ENCODE measurements at regions not wholly inside any gene's neighbourhood (a gene's known extent, or its start where the extent isn't known, plus 50 kb on each side); places are given as distances from the start of the nearest gene placed in this dataset.

DNA sequence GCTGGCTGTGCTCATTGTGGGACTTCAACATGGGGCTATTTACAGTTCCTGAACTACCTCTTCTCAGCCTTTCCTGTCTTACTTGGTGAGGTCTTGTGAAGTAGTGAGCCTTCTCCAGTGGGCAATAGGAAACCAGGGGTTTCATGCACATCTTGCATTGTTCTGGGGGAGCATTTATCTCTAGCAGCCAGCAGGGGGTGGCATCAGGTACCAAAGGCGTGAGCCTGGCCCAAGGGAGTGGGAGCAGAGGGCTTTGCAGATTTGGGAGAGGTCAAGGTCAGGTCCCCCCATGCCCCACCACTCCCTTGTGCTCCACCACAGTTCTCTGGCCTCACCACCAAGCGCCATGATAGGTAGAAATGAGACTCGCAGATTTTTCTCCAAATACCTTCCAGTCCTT is 85.4 kb upstream of the NPTX2 start:
- H3K9ac ChIP-seq (ENCODE audit: insufficient read depth, low read length, poor library complexity, severe bottlenecking) = no peak overlapping the region
- no peak overlapping the region for H3K4me2 ChIP-seq (replicated peaks; ENCODE audit: extremely low read depth, low read length, poor library complexity, severe bottlenecking)
- no peaks in the 10 kb centered on the region for H3K4me1 Mint-ChIP-seq
- H2AFZ ChIP-seq (ENCODE audit: insufficient read depth, low read depth, low read length, poor library complexity, severe bottlenecking) = no peak overlapping the region
- H3K36me3 Mint-ChIP-seq = no peaks in the 10 kb centered on the region
- TF ChIP-seq CTCF (IDR thresholded peaks at IDR 0.05) = no peak
- no peaks in the 10 kb centered on the region for H3K4me1 ChIP-seq (ENCODE audit: control insufficient read depth in 1 of 2, insufficient read depth in 2 of 2, low read length in 2 of 2)
- no peaks in the 10 kb centered on the region for H3K36me3 ChIP-seq (replicated peaks in 1 of 2; ENCODE audit: control insufficient read depth in 1 of 2, insufficient read depth in 2 of 2, low read length in 2 of 2)
- intact Hi-C loops (cut with micrococcal nuclease) = no loop called here
- H3K4me3 Mint-ChIP-seq = no peak overlapping the region
- peaks cover 0 to 13% of the 10 kb centered on the region in 2 donors for H3K9me3 ChIP-seq (replicated peaks in 1 of 2; ENCODE audit: control insufficient read depth in 1 of 2, insufficient read depth in 1 of 2, low read length in 2 of 2)
- no peak for DNase-seq
- no peaks in the 10 kb centered on the region for H4K20me1 ChIP-seq (ENCODE audit: insufficient read depth, low read length)
- H3K79me2 ChIP-seq (ENCODE audit: insufficient read depth, low read length) = no peaks in the 10 kb centered on the region
- no CpG with 5 or more reads among the region's 3 CpGs for WGBS (ENCODE audit: insufficient coverage)
- H3K27me3 ChIP-seq (ENCODE audit: control insufficient read depth in 2 of 2, insufficient read depth in 2 of 2, low read length in 2 of 2) = no peaks in the 10 kb centered on the region
- H3K9me3 Mint-ChIP-seq = peaks cover 7 to 34% (median 22%) of the 10 kb centered on the region in 7 donors
- peaks cover 0 to 2% (median 1%) of the 10 kb centered on the region in 3 donors for H3K27me3 Mint-ChIP-seq (ENCODE audit: low read depth in 3 of 3)
- no peak overlapping the region for H3K27ac Mint-ChIP-seq
- H3K27ac ChIP-seq (ENCODE audit: low read depth in 1 of 2, low read length in 2 of 2) = no peak overlapping the region
- no peak overlapping the region for H3K4me3 ChIP-seq (replicated peaks in 1 of 3; ENCODE audit: low read depth in 2 of 3, low read length in 3 of 3)

GRCh38 chr7:98528079-98528478 is 89.0 kb upstream of the NPTX2 start:
- 93% methylated on average over 4 of the region's 8 CpGs for WGBS (ENCODE audit: insufficient coverage)
- intact Hi-C loops (cut with micrococcal nuclease) = no loop called here
- peaks cover 0 to 9% of the 10 kb centered on the region in 2 donors for H3K9me3 ChIP-seq (replicated peaks in 1 of 2; ENCODE audit: control insufficient read depth in 1 of 2, insufficient read depth in 1 of 2, low read length in 2 of 2)

More at GRCh38 chr7:98528079-98528478, 89.0 kb upstream of the NPTX2 start:
- no peaks in the 10 kb centered on the region for H4K20me1 ChIP-seq (ENCODE audit: insufficient read depth, low read length)
- Mint-ChIP-seq H3K36me3 (no peaks in the 10 kb centered on the region), H3K27ac (no peak overlapping the region), H3K27me3 (ENCODE audit: low read depth in 3 of 3) (peaks cover 0 to 2% (median 1%) of the 10 kb centered on the region in 3 donors), H3K9me3 (peaks cover 6 to 31% (median 28%) of the 10 kb centered on the region in 7 donors), H3K4me1 (no peaks in the 10 kb centered on the region), H3K4me3 (no peak overlapping the region)
- no peak for TF ChIP-seq CTCF (IDR thresholded peaks at IDR 0.05)
- no peaks in the 10 kb centered on the region for H3K27me3 ChIP-seq (ENCODE audit: control insufficient read depth in 2 of 2, insufficient read depth in 2 of 2, low read length in 2 of 2)
- H3K4me2 ChIP-seq (replicated peaks; ENCODE audit: extremely low read depth, low read length, poor library complexity, severe bottlenecking) = no peak overlapping the region
- H3K27ac ChIP-seq (ENCODE audit: low read depth in 1 of 2, low read length in 2 of 2) = no peak overlapping the region
- no peak for DNase-seq
- no peaks in the 10 kb centered on the region for H3K79me2 ChIP-seq (ENCODE audit: insufficient read depth, low read length)
- H3K4me1 ChIP-seq (ENCODE audit: control insufficient read depth in 1 of 2, insufficient read depth in 2 of 2, low read length in 2 of 2) = no peaks in the 10 kb centered on the region
- H3K36me3 ChIP-seq (replicated peaks in 1 of 2; ENCODE audit: control insufficient read depth in 1 of 2, insufficient read depth in 2 of 2, low read length in 2 of 2) = no peaks in the 10 kb centered on the region
- H3K9ac ChIP-seq (ENCODE audit: insufficient read depth, low read length, poor library complexity, severe bottlenecking) = no peak overlapping the region
- H3K4me3 ChIP-seq (replicated peaks in 1 of 3; ENCODE audit: low read depth in 2 of 3, low read length in 3 of 3) = no peak overlapping the region
- H2AFZ ChIP-seq (ENCODE audit: insufficient read depth, low read depth, low read length, poor library complexity, severe bottlenecking) = no peak overlapping the region
